ENCODE measurements at regions not wholly inside any gene's neighbourhood (a gene's known extent, or its start where the extent isn't known, plus 50 kb on each side); places are given as distances from the start of the nearest gene placed in this dataset.

DNA sequence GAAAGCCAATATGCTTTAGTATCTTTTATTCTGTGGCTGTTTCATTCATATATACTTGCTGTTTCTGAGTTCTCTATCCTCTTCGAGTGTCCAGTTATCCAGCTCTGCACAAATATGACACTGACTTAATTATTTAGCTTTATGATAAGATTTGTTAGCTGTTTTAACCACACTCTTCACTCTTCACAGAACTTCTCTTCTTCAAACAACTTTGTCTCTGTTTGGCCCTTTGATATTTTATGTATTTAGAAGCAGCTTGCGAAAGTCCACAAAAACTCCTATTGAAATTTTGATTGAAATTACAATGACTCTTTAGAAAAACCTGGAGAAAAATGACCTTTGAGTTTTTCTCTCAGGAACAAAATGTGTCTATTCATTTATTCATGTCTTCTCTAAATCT is 407.0 kb downstream of the CPS1 start:
- H3K36me3 Mint-ChIP-seq = no peaks in the 10 kb centered on the region
- Histone ChIP-seq H3K4me1 (ENCODE audit: control insufficient read depth, insufficient read depth, low read length) (no peaks in the 10 kb centered on the region), H3K36me3 (ENCODE audit: control insufficient read depth, insufficient read depth, low read length) (no peaks in the 10 kb centered on the region), H3K4me3 (ENCODE audit: low read length) (no peak overlapping the region), H3K27me3 (ENCODE audit: control insufficient read depth, insufficient read depth, low read length) (no peaks in the 10 kb centered on the region), H3K27ac (ENCODE audit: low read length) (no peak overlapping the region), H3K9me3 (ENCODE audit: control insufficient read depth, insufficient read depth, low read length) (no peaks in the 10 kb centered on the region)
- no peaks in the 10 kb centered on the region for H3K4me1 Mint-ChIP-seq
- no CpG with 5 or more reads among the region's 2 CpGs for WGBS (ENCODE audit: insufficient coverage)
- ATAC-seq (no peak), DNase-seq (no peak)
- intact Hi-C loops (cut with micrococcal nuclease) = no loop called here
- no peaks in the 10 kb centered on the region for H3K27me3 Mint-ChIP-seq (ENCODE audit: low read depth in 2 of 2)
- H3K27ac Mint-ChIP-seq = no peak overlapping the region
- TF ChIP-seq, protein P1, sequence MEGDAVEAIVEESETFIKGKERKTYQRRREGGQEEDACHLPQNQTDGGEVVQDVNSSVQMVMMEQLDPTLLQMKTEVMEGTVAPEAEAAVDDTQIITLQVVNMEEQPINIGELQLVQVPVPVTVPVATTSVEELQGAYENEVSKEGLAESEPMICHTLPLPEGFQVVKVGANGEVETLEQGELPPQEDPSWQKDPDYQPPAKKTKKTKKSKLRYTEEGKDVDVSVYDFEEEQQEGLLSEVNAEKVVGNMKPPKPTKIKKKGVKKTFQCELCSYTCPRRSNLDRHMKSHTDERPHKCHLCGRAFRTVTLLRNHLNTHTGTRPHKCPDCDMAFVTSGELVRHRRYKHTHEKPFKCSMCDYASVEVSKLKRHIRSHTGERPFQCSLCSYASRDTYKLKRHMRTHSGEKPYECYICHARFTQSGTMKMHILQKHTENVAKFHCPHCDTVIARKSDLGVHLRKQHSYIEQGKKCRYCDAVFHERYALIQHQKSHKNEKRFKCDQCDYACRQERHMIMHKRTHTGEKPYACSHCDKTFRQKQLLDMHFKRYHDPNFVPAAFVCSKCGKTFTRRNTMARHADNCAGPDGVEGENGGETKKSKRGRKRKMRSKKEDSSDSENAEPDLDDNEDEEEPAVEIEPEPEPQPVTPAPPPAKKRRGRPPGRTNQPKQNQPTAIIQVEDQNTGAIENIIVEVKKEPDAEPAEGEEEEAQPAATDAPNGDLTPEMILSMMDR (IDR thresholded peaks at IDR 0.05) = no peak
- peaks cover 5 to 14% of the 10 kb centered on the region in 2 donors for H3K9me3 Mint-ChIP-seq
- H3K4me3 Mint-ChIP-seq = no peak overlapping the region

DNA sequence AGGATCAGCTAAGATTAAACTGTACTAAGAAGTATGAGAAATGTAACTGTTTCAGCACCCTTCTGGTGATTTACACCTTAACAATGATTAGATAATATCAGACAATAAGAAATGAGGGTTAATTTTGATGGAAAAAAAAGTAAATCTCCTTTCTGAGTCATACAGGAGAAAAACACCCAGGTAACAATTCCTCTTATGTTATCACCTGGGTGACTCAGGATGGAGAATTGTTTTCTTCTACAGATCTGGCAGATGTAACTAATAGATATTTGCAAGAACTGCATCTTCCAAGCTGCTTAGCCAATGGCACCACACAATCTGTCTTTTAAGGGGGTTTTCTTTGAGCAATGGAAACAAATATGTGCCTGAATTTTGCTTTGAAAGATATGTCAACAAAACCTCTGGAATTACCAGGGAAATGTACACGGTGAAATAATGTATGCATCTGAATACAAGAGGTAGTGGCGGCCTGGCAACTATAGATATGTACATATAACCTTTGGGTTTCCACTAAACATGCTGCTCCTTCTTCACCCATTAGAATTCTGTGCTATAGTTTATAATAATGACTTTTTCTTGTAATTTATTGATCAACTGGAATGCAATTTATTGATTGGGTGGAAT is 407.9 kb downstream of the CPS1 start:
- H3K27me3 ChIP-seq (ENCODE audit: control insufficient read depth, insufficient read depth, low read length) = no peaks in the 10 kb centered on the region
- no peak for DNase-seq
- H3K27me3 Mint-ChIP-seq (ENCODE audit: low read depth in 2 of 2) = no peaks in the 10 kb centered on the region

DNA sequence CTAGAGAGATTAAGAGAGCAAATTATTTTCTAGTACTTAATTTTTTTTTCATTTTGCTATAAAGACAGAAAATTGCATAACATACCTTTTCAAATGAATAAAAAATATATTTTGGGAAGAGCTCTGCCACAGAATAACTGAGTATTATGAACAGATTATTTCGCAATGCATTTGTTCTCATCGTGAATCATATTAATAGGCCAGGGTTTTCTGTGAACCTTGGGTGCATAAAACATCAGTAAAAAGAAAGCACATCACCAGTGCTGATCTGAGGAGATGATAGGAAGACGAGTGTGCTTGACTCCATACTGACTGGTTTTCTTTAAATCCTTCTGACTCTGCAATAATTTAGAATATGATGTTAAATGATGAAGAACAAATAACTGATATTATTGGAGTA is 409.1 kb downstream of the CPS1 start:
- no peaks in the 10 kb centered on the region for H3K36me3 ChIP-seq (ENCODE audit: control insufficient read depth, insufficient read depth, low read length)
- no peak overlapping the region for H3K27ac ChIP-seq (ENCODE audit: low read length)
- H3K9me3 ChIP-seq (ENCODE audit: control insufficient read depth, insufficient read depth, low read length) = no peaks in the 10 kb centered on the region
- DNase-seq (no peak), ATAC-seq (no peak)
- Mint-ChIP-seq H3K27ac (no peak overlapping the region), H3K27me3 (ENCODE audit: low read depth in 2 of 2) (no peaks in the 10 kb centered on the region), H3K9me3 (peaks cover 2 to 19% of the 10 kb centered on the region in 2 donors), H3K4me3 (no peak overlapping the region), H3K4me1 (no peaks in the 10 kb centered on the region), H3K36me3 (no peaks in the 10 kb centered on the region)
- H3K27me3 ChIP-seq (ENCODE audit: control insufficient read depth, insufficient read depth, low read length) = no peaks in the 10 kb centered on the region
- TF ChIP-seq, protein P1 (IDR thresholded peaks at IDR 0.05) = no peak
- no peak overlapping the region for H3K4me3 ChIP-seq (ENCODE audit: low read length)
- WGBS (ENCODE audit: insufficient coverage) = 71% methylated on average over 3 of the region's 3 CpGs
- H3K4me1 ChIP-seq (ENCODE audit: control insufficient read depth, insufficient read depth, low read length) = no peaks in the 10 kb centered on the region
- intact Hi-C loops (cut with micrococcal nuclease) = no loop called here

More for the DNA sequence above, 407.9 kb downstream of the CPS1 start:
- intact Hi-C loops (cut with micrococcal nuclease) = no loop called here
- TF ChIP-seq, protein P1 (IDR thresholded peaks at IDR 0.05) = no peak
- H3K4me3 Mint-ChIP-seq = no peak overlapping the region
- H3K27ac Mint-ChIP-seq = no peak overlapping the region
- Histone ChIP-seq H3K36me3 (ENCODE audit: control insufficient read depth, insufficient read depth, low read length) (no peaks in the 10 kb centered on the region), H3K27ac (ENCODE audit: low read length) (no peak overlapping the region), H3K4me3 (ENCODE audit: low read length) (no peak overlapping the region), H3K4me1 (ENCODE audit: control insufficient read depth, insufficient read depth, low read length) (no peaks in the 10 kb centered on the region), H3K9me3 (ENCODE audit: control insufficient read depth, insufficient read depth, low read length) (no peaks in the 10 kb centered on the region)
- peaks cover 2 to 11% of the 10 kb centered on the region in 2 donors for H3K9me3 Mint-ChIP-seq
- ATAC-seq = no peak
- no peaks in the 10 kb centered on the region for H3K4me1 Mint-ChIP-seq
- WGBS (ENCODE audit: insufficient coverage) = 100% methylated on average over 1 of the region's 2 CpGs
- H3K36me3 Mint-ChIP-seq = no peaks in the 10 kb centered on the region

DNA sequence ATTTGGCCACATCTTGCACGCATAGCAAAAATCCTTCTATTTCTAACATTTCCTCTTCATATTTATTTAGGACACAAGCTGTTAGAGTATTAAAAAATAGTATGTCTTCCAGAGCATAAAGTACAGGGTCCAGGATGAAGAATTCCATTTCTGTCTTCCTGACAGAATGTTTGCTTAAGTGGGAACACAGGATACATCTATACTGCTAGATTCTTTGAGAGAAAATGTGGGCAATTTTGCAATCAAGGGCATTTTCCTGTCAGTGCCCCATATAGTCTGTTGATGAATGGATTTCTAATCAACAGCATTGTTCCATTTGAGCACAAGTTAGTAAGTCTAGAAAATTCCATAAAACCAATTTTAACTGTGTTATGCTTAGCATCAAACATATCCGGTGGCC is 409.9 kb downstream of the CPS1 start:
- no peaks in the 10 kb centered on the region for H3K4me1 ChIP-seq (ENCODE audit: control insufficient read depth, insufficient read depth, low read length)
- no peaks in the 10 kb centered on the region for H3K36me3 Mint-ChIP-seq
- intact Hi-C loops (cut with micrococcal nuclease) = no loop called here
- WGBS (ENCODE audit: insufficient coverage) = no CpG with 5 or more reads among the region's 2 CpGs
- ATAC-seq = no peak
- H3K27me3 ChIP-seq (ENCODE audit: control insufficient read depth, insufficient read depth, low read length) = no peaks in the 10 kb centered on the region
- H3K9me3 Mint-ChIP-seq = peaks cover 5 to 19% of the 10 kb centered on the region in 2 donors
- H3K27ac ChIP-seq (ENCODE audit: low read length) = no peak overlapping the region
- no peak for DNase-seq
- H3K4me3 ChIP-seq (ENCODE audit: low read length) = no peak overlapping the region
- TF ChIP-seq, protein P1 (IDR thresholded peaks at IDR 0.05) = no peak
- no peak overlapping the region for H3K4me3 Mint-ChIP-seq
- no peaks in the 10 kb centered on the region for H3K36me3 ChIP-seq (ENCODE audit: control insufficient read depth, insufficient read depth, low read length)
- H3K9me3 ChIP-seq (ENCODE audit: control insufficient read depth, insufficient read depth, low read length) = no peaks in the 10 kb centered on the region
- no peak overlapping the region for H3K27ac Mint-ChIP-seq
- no peaks in the 10 kb centered on the region for H3K4me1 Mint-ChIP-seq
- no peaks in the 10 kb centered on the region for H3K27me3 Mint-ChIP-seq (ENCODE audit: low read depth in 2 of 2)
